ENCODE measurements at regions not wholly inside any gene's neighbourhood (a gene's known extent, or its start where the extent isn't known, plus 50 kb on each side); places are given as distances from the start of the nearest gene placed in this dataset.
"Not testable (repeated sequence)": the region's sequence is repeated elsewhere in the genome, so short reads cannot be mapped to it uniquely, and the experiment has no call there.

DNA sequence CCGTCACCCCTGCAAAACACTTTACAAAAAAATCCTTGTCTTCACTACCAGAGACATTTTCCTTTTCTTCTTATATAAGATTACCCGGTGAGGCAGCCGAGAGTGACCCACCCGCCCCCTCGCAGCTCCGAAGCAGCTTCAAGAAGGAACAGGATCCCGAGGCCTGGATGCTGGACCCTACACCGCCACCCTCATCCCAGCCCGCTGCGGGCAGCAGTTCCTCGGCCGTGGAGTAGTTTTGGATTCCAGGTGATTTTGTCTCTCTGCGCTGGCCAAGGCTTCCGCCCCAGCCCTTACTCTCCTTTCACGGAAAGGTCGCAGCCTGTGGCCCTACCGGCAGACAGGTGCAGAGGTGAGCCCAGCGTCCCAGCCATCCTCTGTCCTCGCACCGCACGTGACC, 169.1 kb downstream of the CCT8L2 start:
- H3K4me3 ChIP-seq; H3K9me3 ChIP-seq (replicated peaks; ENCODE audit: control insufficient read depth, insufficient read depth, low read length); POLR2A ChIA-PET; H3K27me3 ChIP-seq (replicated peaks in 1 of 2; ENCODE audit: control insufficient read depth in 2 of 2, insufficient read depth in 2 of 2, low read length in 1 of 2); DNase-seq (ENCODE audit: low read depth, low spot score); in situ Hi-C loops (cut with MboI); BruUV-seq (replicated peaks); FAIRE-seq; H3K27ac ChIP-seq (ENCODE audit: control insufficient read depth, insufficient read depth); CTCF ChIA-PET; ATAC-seq; H3K9ac ChIP-seq (ENCODE audit: control insufficient read depth, insufficient read depth, low read length); H3K4me1 ChIP-seq (ENCODE audit: control insufficient read depth, insufficient read depth, low read length); H2AFZ ChIP-seq (ENCODE audit: control insufficient read depth, low read depth, low read length); H3K79me2 ChIP-seq (ENCODE audit: control insufficient read depth, insufficient read depth, low read length); H4K20me1 ChIP-seq (ENCODE audit: control insufficient read depth, insufficient read depth); H3K4me2 ChIP-seq (ENCODE audit: control insufficient read depth, insufficient read depth); SMC1A ChIA-PET (ENCODE audit: uncharacterized antibody, unreplicated experiment); intact Hi-C loops (cut with micrococcal nuclease; ENCODE audit: unreplicated experiment); RAD21 ChIA-PET (ENCODE audit: unreplicated experiment); H3K36me3 ChIP-seq (ENCODE audit: control insufficient read depth in 2 of 2, insufficient read depth in 2 of 2, low read length in 1 of 2): not testable (repeated sequence)
- WGBS (ENCODE audit: insufficient coverage, insufficient replicate concordance, low lambda C conversion rate, missing lambda C conversion rate) = 42% methylated on average over 21 of the region's 21 CpGs

DNA sequence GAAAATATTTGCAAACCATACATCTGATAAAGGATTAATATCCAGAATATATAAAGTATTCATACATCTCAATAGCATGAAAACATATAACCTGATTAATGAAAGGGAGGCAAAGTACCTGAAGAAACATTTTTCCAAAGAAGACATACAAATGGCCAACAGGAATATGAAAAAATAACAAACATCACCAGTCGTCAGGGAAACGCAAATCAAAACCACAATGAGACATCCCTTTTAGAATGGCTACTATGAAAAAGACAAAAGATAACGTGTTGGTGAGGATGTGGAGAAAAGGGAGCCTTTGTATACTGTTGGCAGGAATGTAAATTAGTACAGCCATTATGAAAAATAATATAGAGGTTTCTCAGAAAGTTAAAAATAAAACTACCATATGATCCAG, 175.1 kb downstream of the CCT8L2 start:
- H3K79me2 ChIP-seq (ENCODE audit: control insufficient read depth, insufficient read depth, low read length); H3K4me1 ChIP-seq (ENCODE audit: control insufficient read depth, insufficient read depth, low read length); in situ Hi-C loops (cut with MboI); intact Hi-C loops (cut with micrococcal nuclease; ENCODE audit: unreplicated experiment); RAD21 ChIA-PET (ENCODE audit: unreplicated experiment); H2AFZ ChIP-seq (ENCODE audit: control insufficient read depth, low read depth, low read length); H3K27ac ChIP-seq (ENCODE audit: control insufficient read depth, insufficient read depth); DNase-seq (ENCODE audit: low read depth, low spot score); H3K4me2 ChIP-seq (ENCODE audit: control insufficient read depth, insufficient read depth); ATAC-seq; H3K4me3 ChIP-seq; BruUV-seq (replicated peaks); H3K9me3 ChIP-seq (replicated peaks; ENCODE audit: control insufficient read depth, insufficient read depth, low read length); POLR2A ChIA-PET; CTCF ChIA-PET; FAIRE-seq; H3K27me3 ChIP-seq (replicated peaks in 1 of 2; ENCODE audit: control insufficient read depth in 2 of 2, insufficient read depth in 2 of 2, low read length in 1 of 2); H3K9ac ChIP-seq (ENCODE audit: control insufficient read depth, insufficient read depth, low read length); H4K20me1 ChIP-seq (ENCODE audit: control insufficient read depth, insufficient read depth); H3K36me3 ChIP-seq (ENCODE audit: control insufficient read depth in 2 of 2, insufficient read depth in 2 of 2, low read length in 1 of 2); SMC1A ChIA-PET (ENCODE audit: uncharacterized antibody, unreplicated experiment): not testable (repeated sequence)
- WGBS (ENCODE audit: insufficient coverage, insufficient replicate concordance, low lambda C conversion rate, missing lambda C conversion rate) = 4% methylated on average over 3 of the region's 3 CpGs

DNA sequence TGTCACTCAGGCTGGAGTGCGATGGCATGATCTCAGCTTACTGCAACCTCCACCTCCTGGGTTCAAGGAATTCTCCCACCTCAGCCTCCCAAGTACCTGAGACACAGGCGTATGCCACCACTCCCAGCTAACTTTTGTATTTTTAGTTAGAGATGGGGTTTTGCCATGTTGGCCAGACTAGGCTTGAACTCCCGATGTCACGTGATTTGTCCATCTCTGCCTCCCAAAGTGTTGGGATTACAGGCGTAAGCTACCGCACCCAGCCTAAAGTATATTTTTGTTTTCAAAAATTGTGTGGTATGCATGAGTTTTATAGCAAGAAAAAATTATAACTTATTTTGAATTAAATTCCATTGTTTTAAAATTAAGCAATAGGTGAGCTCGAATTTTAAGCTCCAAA, 188.0 kb downstream of the CCT8L2 start:
- H3K27ac ChIP-seq (ENCODE audit: control insufficient read depth, insufficient read depth); intact Hi-C loops (cut with micrococcal nuclease; ENCODE audit: unreplicated experiment); SMC1A ChIA-PET (ENCODE audit: uncharacterized antibody, unreplicated experiment); H3K9ac ChIP-seq (ENCODE audit: control insufficient read depth, insufficient read depth, low read length); H3K9me3 ChIP-seq (replicated peaks; ENCODE audit: control insufficient read depth, insufficient read depth, low read length); H3K79me2 ChIP-seq (ENCODE audit: control insufficient read depth, insufficient read depth, low read length); DNase-seq (ENCODE audit: low read depth, low spot score); H3K36me3 ChIP-seq (ENCODE audit: control insufficient read depth in 2 of 2, insufficient read depth in 2 of 2, low read length in 1 of 2); H2AFZ ChIP-seq (ENCODE audit: control insufficient read depth, low read depth, low read length); H3K4me2 ChIP-seq (ENCODE audit: control insufficient read depth, insufficient read depth); H3K4me1 ChIP-seq (ENCODE audit: control insufficient read depth, insufficient read depth, low read length); ATAC-seq; H4K20me1 ChIP-seq (ENCODE audit: control insufficient read depth, insufficient read depth); in situ Hi-C loops (cut with MboI); POLR2A ChIA-PET; RAD21 ChIA-PET (ENCODE audit: unreplicated experiment); H3K4me3 ChIP-seq; BruUV-seq (replicated peaks); CTCF ChIA-PET; H3K27me3 ChIP-seq (replicated peaks in 1 of 2; ENCODE audit: control insufficient read depth in 2 of 2, insufficient read depth in 2 of 2, low read length in 1 of 2); FAIRE-seq: not testable (repeated sequence)
- WGBS (ENCODE audit: insufficient coverage, insufficient replicate concordance, low lambda C conversion rate, missing lambda C conversion rate) = 54% methylated on average over 6 of the region's 7 CpGs

DNA sequence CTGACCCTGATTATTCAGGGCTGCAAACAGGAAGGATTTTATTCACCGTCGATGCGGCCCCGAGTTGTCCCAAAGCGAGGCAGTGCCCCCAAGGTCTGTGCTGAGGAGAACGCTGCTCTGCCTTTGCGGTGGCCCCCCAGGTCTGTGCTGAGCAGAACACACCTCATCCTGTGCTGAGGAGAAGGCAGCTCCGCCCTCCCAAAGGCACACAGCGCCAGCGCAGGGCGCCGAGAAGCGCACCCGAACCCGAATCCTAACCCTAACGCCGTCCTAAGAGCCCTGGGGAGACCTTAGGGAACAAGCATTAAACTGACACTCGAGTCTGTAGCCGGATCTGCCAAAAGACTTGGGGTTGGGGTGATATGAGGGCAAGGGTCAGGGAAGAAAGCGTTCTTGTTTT, 188.9 kb downstream of the CCT8L2 start:
- H3K27ac ChIP-seq (ENCODE audit: control insufficient read depth, insufficient read depth); H3K4me2 ChIP-seq (ENCODE audit: control insufficient read depth, insufficient read depth); CTCF ChIA-PET; FAIRE-seq; H3K27me3 ChIP-seq (replicated peaks in 1 of 2; ENCODE audit: control insufficient read depth in 2 of 2, insufficient read depth in 2 of 2, low read length in 1 of 2); SMC1A ChIA-PET (ENCODE audit: uncharacterized antibody, unreplicated experiment); H3K4me1 ChIP-seq (ENCODE audit: control insufficient read depth, insufficient read depth, low read length); ATAC-seq; H3K79me2 ChIP-seq (ENCODE audit: control insufficient read depth, insufficient read depth, low read length); H4K20me1 ChIP-seq (ENCODE audit: control insufficient read depth, insufficient read depth); BruUV-seq (replicated peaks); H3K9ac ChIP-seq (ENCODE audit: control insufficient read depth, insufficient read depth, low read length); in situ Hi-C loops (cut with MboI); POLR2A ChIA-PET; RAD21 ChIA-PET (ENCODE audit: unreplicated experiment); DNase-seq (ENCODE audit: low read depth, low spot score); H3K9me3 ChIP-seq (replicated peaks; ENCODE audit: control insufficient read depth, insufficient read depth, low read length); H3K36me3 ChIP-seq (ENCODE audit: control insufficient read depth in 2 of 2, insufficient read depth in 2 of 2, low read length in 1 of 2); H2AFZ ChIP-seq (ENCODE audit: control insufficient read depth, low read depth, low read length); H3K4me3 ChIP-seq; intact Hi-C loops (cut with micrococcal nuclease; ENCODE audit: unreplicated experiment): not testable (repeated sequence)
- 56% methylated on average over 20 of the region's 20 CpGs for WGBS (ENCODE audit: insufficient coverage, insufficient replicate concordance, low lambda C conversion rate, missing lambda C conversion rate)

All from GM12878 (cell line).